ENCODE measurements at regions not wholly inside any gene's neighbourhood (a gene's known extent, or its start where the extent isn't known, plus 50 kb on each side); places are given as distances from the start of the nearest gene placed in this dataset.
"Not testable (repeated sequence)": the region's sequence is repeated elsewhere in the genome, so short reads cannot be mapped to it uniquely, and the experiment has no call there.

DNA sequence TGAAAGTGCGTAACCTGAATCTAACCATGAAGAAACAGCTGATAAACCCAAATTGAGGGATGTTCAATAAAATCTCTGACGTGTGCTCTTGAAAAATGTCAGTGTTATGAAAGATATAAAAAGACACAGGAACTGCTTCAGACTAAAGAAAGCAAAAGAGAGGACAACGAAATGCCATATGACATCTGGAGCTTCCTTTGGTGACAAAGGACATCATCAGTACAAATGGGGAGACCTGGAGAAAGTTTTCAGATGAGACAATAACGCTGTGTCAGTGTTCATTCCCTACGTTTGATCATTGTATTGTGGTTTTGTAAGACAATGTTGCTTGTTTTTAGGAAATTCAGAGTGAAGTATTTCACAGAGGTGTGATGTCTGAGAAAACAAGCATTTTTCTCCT, 125.9 kb upstream of the MAP1LC3B2 start:
- H3K4me1 Mint-ChIP-seq (ENCODE audit: low read depth) = no peaks in the 10 kb centered on the region
- no peak overlapping the region for H3K4me3 Mint-ChIP-seq
- no peaks in the 10 kb centered on the region for H3K9me3 Mint-ChIP-seq
- H3K36me3 Mint-ChIP-seq (ENCODE audit: insufficient read depth) = no peaks in the 10 kb centered on the region
- DNase-seq (no peak), ATAC-seq (no peak)
- H3K27me3 Mint-ChIP-seq (ENCODE audit: low read depth) = peaks cover 3% of the 10 kb centered on the region

DNA sequence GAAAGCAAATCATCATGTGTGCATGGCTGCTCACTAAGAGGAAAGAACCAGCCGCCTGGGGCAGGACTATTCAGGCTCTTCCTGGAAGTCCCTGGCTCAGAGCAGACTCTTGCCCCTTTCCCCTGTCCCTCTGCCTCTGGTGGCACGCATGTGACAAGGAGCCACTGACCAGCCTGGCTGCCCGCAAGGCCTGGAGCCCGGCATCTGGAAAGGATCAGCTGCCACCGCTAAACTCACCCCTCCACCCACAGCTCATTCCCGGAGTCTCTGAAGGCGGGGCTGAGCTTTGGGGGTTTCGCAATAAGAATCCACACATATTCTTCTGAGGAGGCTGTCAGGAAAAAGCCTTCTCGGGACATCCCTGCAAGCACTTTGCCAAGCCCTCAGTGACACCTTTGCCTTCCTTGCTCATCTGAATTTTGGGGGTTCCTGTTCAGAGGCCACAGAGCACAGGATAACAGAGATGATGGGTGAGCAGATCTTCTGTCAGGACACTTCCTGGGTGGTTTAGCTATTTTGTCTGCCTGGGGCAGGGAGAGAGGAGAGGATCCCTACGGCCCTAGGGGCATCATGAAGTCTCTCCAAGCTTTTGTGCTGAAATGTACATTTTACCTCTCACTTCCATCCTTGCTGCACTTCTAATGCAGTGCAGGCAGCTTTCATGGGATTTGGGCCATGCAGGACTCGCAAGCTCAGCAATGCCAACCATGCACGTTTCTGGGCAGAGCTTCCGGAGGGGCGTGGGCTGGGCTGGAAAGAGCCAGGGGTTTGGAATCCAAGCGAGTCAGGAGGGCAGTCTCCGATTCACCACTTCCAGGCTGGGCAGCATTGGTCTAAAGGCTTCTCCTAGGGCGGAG, 124.8 kb upstream of the MAP1LC3B2 start:
- no peak overlapping the region for H3K4me3 Mint-ChIP-seq
- no peaks in the 10 kb centered on the region for H3K9me3 Mint-ChIP-seq
- ATAC-seq (no peak), DNase-seq (no peak)
- H3K4me1 Mint-ChIP-seq (ENCODE audit: low read depth) = no peaks in the 10 kb centered on the region
- no peaks in the 10 kb centered on the region for H3K36me3 Mint-ChIP-seq (ENCODE audit: insufficient read depth)
- peaks cover 4% of the 10 kb centered on the region for H3K27me3 Mint-ChIP-seq (ENCODE audit: low read depth)

DNA sequence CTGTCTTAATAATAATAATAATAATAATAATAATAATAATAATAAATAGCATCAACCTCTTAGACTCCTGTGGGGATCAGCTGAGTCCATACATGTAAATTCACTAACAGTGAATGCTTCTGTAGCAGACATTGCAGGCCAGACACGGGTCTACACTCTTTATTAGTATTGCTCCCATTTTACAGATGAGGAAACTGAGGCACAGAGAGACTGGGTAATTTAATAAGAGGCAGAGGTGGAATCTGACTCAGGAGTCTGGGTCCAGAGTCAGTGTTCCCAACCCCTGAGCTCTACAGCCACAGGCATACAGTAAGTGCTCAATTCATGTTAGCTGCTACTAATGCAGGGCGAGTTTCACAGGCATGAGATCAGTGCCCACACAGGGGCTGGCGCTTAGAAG, 123.2 kb upstream of the MAP1LC3B2 start:
- no peak overlapping the region for H3K4me3 Mint-ChIP-seq
- DNase-seq (no peak), ATAC-seq (no peak)
- H3K27me3 Mint-ChIP-seq (ENCODE audit: low read depth) = peaks cover 4% of the 10 kb centered on the region
- no peaks in the 10 kb centered on the region for H3K4me1 Mint-ChIP-seq (ENCODE audit: low read depth)
- H3K36me3 Mint-ChIP-seq (ENCODE audit: insufficient read depth) = no peaks in the 10 kb centered on the region
- H3K9me3 Mint-ChIP-seq = no peaks in the 10 kb centered on the region

DNA sequence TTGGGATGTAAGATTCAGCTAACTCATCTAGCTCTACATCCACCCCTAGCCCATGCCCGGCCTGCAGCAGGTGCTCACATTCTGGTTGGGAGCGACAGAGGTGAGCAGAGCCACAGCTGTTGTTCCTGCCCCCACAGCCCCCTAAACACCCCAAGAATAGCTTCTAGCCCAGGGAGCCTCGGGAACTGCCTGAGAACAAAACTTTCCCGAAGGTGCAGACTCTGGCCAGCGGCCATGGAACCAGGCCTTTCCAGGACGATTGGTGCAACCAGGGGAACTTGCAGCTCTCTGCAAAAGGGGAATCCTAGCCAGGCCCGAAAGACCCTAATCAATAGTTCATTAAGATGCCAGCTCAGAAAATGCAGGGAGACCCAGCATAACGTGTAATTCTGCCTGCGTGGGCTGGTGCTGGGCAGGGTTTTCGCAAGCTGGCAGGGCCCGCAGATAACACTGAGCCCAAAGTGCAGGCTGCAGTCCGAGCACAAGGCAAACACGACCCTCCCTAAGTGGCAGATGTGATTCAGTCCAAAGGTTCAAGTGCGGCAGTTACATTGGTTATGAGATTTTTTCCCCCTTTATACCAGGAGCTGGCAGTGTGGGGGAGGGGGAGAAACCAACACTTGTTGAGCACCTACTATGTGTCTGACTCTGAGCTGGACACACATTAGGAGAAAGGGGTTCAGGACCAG, 122.5 kb upstream of the MAP1LC3B2 start:
- Mint-ChIP-seq H3K36me3 (ENCODE audit: insufficient read depth) (no peaks in the 10 kb centered on the region), H3K9me3 (no peaks in the 10 kb centered on the region), H3K4me3 (no peak overlapping the region), H3K27me3 (ENCODE audit: low read depth) (peaks cover 4% of the 10 kb centered on the region), H3K4me1 (ENCODE audit: low read depth) (no peaks in the 10 kb centered on the region)
- DNase-seq (no peak), ATAC-seq (no peak)

DNA sequence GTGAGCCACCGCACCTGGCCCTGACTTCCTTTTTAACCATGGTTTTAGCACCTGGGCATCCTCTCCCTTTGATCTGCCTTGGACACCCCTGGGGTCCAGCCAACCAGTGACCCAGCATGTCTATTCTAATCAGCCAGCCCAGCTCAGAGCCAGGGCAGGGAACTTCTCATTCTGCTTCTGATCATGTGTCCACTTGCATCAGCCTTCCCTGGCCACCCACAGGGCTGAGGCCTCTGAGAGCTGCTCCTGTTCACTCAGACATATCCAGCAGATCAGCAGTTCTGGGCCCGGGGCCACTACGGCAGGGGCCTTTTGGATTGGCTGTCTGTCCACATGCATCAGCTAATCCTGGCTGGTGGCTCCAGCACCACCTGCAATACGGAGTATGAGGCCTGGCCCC, 117.9 kb upstream of the MAP1LC3B2 start:
- Mint-ChIP-seq H3K36me3 (ENCODE audit: insufficient read depth) (no peaks in the 10 kb centered on the region), H3K27me3 (ENCODE audit: low read depth) (peaks cover 4% of the 10 kb centered on the region), H3K4me1 (ENCODE audit: low read depth) (peaks cover 7% of the 10 kb centered on the region), H3K9me3 (no peaks in the 10 kb centered on the region), H3K4me3 (no peak overlapping the region)
- ATAC-seq (no peak), DNase-seq (no peak)

DNA sequence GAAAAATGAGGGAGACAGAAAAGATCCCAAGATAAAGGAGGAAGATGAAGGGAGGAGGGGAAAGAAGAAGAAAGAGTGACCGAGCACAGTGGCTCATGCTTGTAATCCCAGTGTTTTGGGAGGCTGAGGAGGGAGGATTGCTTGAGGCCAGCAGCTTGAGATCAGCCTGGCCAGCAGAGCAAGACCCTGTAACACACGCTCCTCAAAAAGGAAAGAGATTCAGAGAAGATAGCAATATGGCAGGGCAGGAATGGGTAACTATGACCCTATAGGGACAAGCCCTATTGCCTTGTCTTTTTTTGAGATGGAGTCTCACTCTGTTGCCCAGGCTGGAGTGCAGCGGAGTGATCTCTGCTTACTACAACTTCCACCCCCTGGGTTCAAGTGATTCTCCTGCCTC, 116.9 kb upstream of the MAP1LC3B2 start:
- H3K36me3 Mint-ChIP-seq (ENCODE audit: insufficient read depth) = no peaks in the 10 kb centered on the region
- H3K4me3 Mint-ChIP-seq = no peak overlapping the region
- H3K4me1 Mint-ChIP-seq (ENCODE audit: low read depth) = peaks cover 7% of the 10 kb centered on the region
- DNase-seq (no peak), ATAC-seq (no peak)
- H3K27me3 Mint-ChIP-seq (ENCODE audit: low read depth) = peaks cover 3% of the 10 kb centered on the region
- H3K9me3 Mint-ChIP-seq = no peaks in the 10 kb centered on the region

DNA sequence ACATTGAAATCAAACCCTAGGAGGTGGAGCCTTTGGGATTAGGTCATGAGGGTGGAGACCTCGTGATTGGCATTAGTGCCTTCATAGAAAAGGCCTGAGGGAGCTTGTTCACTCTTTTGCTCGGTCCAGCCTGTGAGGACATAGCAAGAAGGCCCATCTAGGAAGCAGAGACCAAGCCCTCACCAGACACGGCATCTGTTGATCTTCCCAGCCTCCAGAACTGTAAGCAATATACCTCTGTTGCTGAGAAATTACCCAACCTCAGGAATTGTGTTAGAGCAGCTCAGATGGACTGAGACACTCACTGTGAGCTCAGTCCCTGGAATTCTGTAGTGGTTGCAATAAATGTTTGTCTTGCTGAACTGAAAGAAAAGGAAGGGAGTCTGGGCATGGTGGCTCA, 116.2 kb upstream of the MAP1LC3B2 start:
- Mint-ChIP-seq H3K4me1 (ENCODE audit: low read depth) (peaks cover 7% of the 10 kb centered on the region), H3K36me3 (ENCODE audit: insufficient read depth) (no peaks in the 10 kb centered on the region), H3K27me3 (ENCODE audit: low read depth) (peaks cover 1% of the 10 kb centered on the region), H3K4me3 (no peak overlapping the region), H3K9me3 (no peaks in the 10 kb centered on the region)
- ATAC-seq (no peak), DNase-seq (no peak)

DNA sequence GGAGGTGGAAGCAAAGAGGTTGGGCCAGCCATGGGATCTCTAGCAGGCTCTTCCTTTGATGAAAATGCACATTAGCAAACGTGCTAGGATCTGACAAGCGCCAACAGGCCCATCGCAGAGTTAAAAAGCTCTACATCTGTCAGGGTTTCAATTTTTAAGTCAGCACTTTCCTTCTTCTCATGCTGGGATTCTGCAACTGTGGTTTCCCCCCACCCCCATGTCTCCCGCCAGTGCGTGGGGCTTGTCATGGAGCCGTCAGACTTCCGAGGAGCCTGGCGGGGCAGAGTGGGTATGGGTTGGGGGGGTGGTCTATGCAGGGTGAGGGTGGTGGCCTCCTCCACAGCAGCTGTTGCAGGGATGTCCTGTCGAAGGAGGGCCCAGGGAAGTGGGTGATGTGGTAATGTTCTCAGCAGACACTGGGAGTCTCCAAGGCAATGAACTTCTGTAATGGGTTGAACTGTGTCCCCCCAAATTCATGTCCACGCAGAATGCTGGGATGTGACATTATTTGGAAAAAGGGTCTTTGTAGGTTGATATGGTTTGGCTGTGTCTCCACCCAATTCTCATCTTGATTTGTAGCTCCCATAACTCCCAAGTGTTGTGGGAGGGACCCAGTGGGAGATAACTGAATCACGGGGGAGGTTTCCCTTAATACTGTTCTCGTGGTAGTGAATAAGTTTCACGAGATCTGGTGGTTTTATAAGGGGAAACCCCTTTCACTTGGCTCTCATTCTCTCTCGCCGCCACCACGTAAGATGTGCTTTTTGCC, 115.2 kb upstream of the MAP1LC3B2 start:
- ATAC-seq (peak; percentile 61 to 66), DNase-seq (no peak)
- Mint-ChIP-seq H3K4me1 (ENCODE audit: low read depth) (peaks cover 7% of the 10 kb centered on the region), H3K4me3 (no peak overlapping the region), H3K27me3 (ENCODE audit: low read depth) (no peaks in the 10 kb centered on the region), H3K36me3 (ENCODE audit: insufficient read depth) (no peaks in the 10 kb centered on the region), H3K9me3 (no peaks in the 10 kb centered on the region)

DNA sequence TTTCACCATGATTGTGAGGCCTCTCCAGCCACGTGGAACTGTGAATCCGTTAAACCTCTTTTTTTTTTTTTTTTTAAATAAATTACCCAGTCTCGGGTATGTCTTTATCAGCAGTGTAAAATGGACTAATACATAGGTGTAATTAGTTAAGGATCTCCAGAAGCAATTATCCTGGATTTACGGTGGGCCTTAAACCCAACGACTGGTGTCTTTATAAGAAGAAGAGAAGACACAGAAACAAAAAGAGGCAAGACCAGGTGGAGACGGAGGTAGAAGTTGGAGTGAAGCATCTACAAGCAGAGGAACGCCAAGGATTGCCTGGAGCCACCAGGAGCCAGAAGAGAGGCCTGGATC, 114.6 kb upstream of the MAP1LC3B2 start:
- no peaks in the 10 kb centered on the region for H3K36me3 Mint-ChIP-seq (ENCODE audit: insufficient read depth)
- DNase-seq = no peak
- no peaks in the 10 kb centered on the region for H3K9me3 Mint-ChIP-seq
- peaks cover 7% of the 10 kb centered on the region for H3K4me1 Mint-ChIP-seq (ENCODE audit: low read depth)
- H3K27me3 Mint-ChIP-seq (ENCODE audit: low read depth) = no peaks in the 10 kb centered on the region
- ATAC-seq = no peak
- no peak overlapping the region for H3K4me3 Mint-ChIP-seq

DNA sequence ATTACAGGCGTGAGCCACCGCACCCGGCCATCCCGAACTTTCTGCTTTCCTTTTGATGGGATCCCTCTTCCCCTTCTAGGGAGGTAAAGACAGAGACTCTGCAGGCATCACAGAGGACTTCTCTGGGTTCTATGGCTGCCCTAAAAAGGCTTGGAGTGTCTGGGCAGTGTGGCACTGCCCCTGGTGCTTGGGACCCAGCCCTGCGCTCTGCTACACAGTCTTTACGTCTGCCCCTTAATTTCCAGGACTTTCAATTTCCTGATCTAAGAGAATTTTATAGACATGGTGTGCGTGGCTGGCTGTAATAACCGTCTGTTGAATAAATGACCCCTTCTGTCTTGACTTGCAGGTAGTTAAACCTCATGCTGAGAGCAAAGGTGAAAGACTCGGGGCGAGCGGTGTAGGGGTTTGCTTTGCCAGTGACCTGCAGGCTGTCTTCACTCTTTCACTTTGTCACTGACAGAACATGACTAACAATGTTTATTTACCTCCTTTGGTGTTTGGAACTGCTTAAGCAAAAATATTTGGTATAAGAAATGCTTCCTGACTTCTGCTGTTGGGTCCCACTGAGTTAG, 110.9 kb upstream of the MAP1LC3B2 start:
- H3K27me3 Mint-ChIP-seq (ENCODE audit: low read depth) = no peaks in the 10 kb centered on the region
- ATAC-seq = no peak

DNA sequence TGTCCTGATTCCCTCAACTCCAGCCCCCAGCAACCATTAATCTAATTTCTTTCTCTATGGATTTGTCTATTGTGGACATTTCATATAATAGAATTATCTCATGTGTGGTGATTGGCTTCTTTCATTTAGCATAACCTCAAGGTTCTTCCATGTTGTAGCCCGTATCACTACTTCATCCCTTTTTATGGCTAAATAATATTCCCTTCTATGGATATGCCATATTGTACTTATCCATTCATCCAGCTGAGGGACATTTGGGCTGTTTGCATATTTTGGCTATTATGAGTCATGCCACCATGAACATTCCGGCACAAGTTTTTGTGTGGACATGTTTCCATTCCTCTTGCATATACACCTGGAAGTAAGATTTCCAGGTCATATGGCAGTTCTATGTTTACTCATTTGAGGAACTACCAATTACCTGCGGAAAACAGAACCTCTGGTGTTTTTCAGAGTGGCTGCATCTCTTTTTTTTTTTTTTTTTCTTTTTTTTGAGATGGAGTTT, 108.7 kb upstream of the MAP1LC3B2 start:
- ATAC-seq (no peak), DNase-seq (no peak)
- no peak overlapping the region for H3K4me3 Mint-ChIP-seq
- no peaks in the 10 kb centered on the region for H3K4me1 Mint-ChIP-seq (ENCODE audit: low read depth)
- H3K27me3 Mint-ChIP-seq (ENCODE audit: low read depth) = no peaks in the 10 kb centered on the region
- no peaks in the 10 kb centered on the region for H3K36me3 Mint-ChIP-seq (ENCODE audit: insufficient read depth)
- no peaks in the 10 kb centered on the region for H3K9me3 Mint-ChIP-seq

More for the DNA sequence above, 110.9 kb upstream of the MAP1LC3B2 start:
- Mint-ChIP-seq H3K4me1 (ENCODE audit: low read depth) (peaks cover 7% of the 10 kb centered on the region), H3K9me3 (no peaks in the 10 kb centered on the region), H3K4me3 (no peak overlapping the region), H3K36me3 (ENCODE audit: insufficient read depth) (no peaks in the 10 kb centered on the region)
- no peak for DNase-seq

DNA sequence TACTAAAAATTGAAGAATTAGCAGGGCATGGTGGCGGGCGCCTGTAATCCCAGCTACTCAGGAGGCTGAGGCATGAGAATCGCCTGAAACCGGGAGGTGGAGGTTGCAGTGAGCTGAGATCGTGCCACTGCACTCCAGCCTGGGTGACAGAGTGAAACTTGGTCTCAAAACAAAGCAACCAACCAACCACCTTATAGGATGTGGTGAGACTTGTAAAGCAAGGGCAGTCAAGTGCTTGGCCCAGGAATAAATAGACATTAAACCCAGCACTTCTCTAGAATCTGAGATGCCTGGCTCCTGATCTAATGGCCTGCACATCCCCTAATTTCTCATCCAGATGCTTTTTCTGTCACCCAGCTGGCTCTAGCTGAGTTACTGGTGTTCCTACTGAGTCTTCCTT, 106.2 kb upstream of the MAP1LC3B2 start:
- H3K4me3 Mint-ChIP-seq; H3K27me3 Mint-ChIP-seq (ENCODE audit: low read depth); H3K4me1 Mint-ChIP-seq (ENCODE audit: low read depth); H3K9me3 Mint-ChIP-seq; H3K36me3 Mint-ChIP-seq (ENCODE audit: insufficient read depth); DNase-seq; ATAC-seq: not testable (repeated sequence)

DNA sequence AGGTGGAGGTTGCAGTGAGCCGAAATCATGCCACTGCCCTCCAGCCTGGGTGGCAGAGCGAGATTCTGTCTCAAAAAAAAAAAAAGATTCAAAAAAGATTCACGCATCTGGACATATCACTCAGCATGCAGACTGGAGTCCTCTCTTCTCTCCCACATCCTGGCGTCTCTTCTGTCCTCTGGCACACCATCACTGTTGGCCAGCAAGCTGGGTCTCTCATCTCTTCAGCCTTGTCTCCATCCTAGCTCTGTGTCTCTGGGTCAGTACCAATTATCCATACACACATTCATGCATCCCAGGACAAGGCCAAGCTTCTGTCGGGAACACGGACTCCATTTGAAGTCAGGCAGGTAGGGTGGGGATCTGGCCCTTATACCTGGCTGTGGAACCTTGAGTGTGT, 105.5 kb upstream of the MAP1LC3B2 start:
- no peaks in the 10 kb centered on the region for H3K36me3 Mint-ChIP-seq (ENCODE audit: insufficient read depth)
- no peak for ATAC-seq
- H3K4me1 Mint-ChIP-seq (ENCODE audit: low read depth) = no peaks in the 10 kb centered on the region
- H3K27me3 Mint-ChIP-seq (ENCODE audit: low read depth) = peaks cover 5% of the 10 kb centered on the region
- DNase-seq = no peak
- no peaks in the 10 kb centered on the region for H3K9me3 Mint-ChIP-seq
- H3K4me3 Mint-ChIP-seq = no peak overlapping the region

DNA sequence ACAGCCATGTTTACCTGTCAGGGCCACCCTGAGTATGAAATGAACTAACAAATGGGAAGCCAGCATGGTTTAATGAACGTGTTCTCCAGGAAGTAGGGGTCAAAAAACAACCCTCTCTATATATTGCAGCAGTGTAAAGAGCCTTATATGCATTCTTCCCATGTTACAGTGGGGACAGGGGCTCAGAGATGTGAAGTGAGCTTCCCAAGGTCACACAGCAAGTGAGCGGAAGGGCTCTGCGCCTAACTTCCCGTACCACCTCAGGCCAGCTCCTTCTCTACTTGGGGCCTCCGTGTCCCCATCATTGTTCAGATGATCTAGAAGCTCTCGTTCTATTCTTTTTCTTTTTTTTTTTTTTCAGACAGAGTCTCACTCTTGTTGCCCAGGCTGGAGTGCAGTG, 105.1 kb upstream of the MAP1LC3B2 start:
- H3K4me1 Mint-ChIP-seq (ENCODE audit: low read depth) = no peaks in the 10 kb centered on the region
- ATAC-seq (no peak), DNase-seq (no peak)
- peaks cover 5% of the 10 kb centered on the region for H3K27me3 Mint-ChIP-seq (ENCODE audit: low read depth)
- H3K4me3 Mint-ChIP-seq = no peak overlapping the region
- no peaks in the 10 kb centered on the region for H3K9me3 Mint-ChIP-seq
- no peaks in the 10 kb centered on the region for H3K36me3 Mint-ChIP-seq (ENCODE audit: insufficient read depth)

Measured in activated T-cell treated with anti-CD3 and anti-CD28 coated beads, Interleukin-2, amount 50 U/mL, for 4 hours (primary cell).